SK-N-SH (cell line): ENCODE measurements at regions not wholly inside any gene's neighbourhood (a gene's known extent, or its start where the extent isn't known, plus 50 kb on each side); places are given as distances from the start of the nearest gene placed in this dataset.

Experiments used
- CTCF ChIA-PET: fragments of 300-600, 350-600 bp; formaldehyde crosslinking; extraction: SDS; loops from one replicate; lab custom pipeline; 2021; lab: Yijun Ruan, JAX
- POLR2A ChIA-PET: fragments of 350-600 bp; sonication (Branson Sonifier 250); formaldehyde crosslinking; extraction: SDS; loops from one replicate; lab custom pipeline; 2020; ENCODE audit warnings: antibody characterized with exemption, inconsistent platforms; lab: Yijun Ruan, JAX
- DNase-seq: peaks from one replicate; pipeline ENCODE4 v3.0.0; 2012
- H2AFZ ChIP-seq: fragments of 200-600 bp; sonication (generic); 2 replicates; pipeline ENCODE4 v1.8.1; 2016; ENCODE audit warnings: antibody characterized with exemption, mild to moderate bottlenecking, low read depth
- H3F3A ChIP-seq: fragments of 200-600 bp; sonication (generic); replicated peaks from 2 replicates; pipeline ENCODE3; 2016; ENCODE audit warnings: antibody characterized with exemption, mild to moderate bottlenecking; ENCODE audit not compliant: insufficient read depth
- H3K27ac ChIP-seq, 2 experiments: fragments of 200-500 bp in 1 of 2; fragments of 200-600 bp in 1 of 2; sonication (Bioruptor generic) in 1 of 2; sonication (generic), shearing (Covaris generic) in 1 of 2; 2 replicates each; pipeline versions ENCODE4 v1.5.1 to v1.6.1; 2014 to 2016; ENCODE audit warnings: low read depth in 2 of 2, inconsistent platforms in 1 of 2, low read length in 1 of 2, mild to moderate bottlenecking in 1 of 2, mixed read lengths in 1 of 2
- H3K27me3 ChIP-seq: fragments of 200-600 bp; sonication (generic), shearing (Covaris generic); 2 replicates; pipeline ENCODE4 v1.6.1; 2016; ENCODE audit warnings: mixed run types; ENCODE audit not compliant: insufficient read depth
- H3K36me3 ChIP-seq, 2 experiments: fragments of 200-500 bp in 1 of 2; fragments of 200-600 bp in 1 of 2; sonication (Bioruptor generic) in 1 of 2; sonication (generic) in 1 of 2; replicated peaks in 1 of 2; 2 replicates each; pipeline versions ENCODE3 to v1.5.1; 2014 to 2016; ENCODE audit warnings: low read length in 1 of 2, mild to moderate bottlenecking in 1 of 2; ENCODE audit not compliant: insufficient read depth in 2 of 2, control insufficient read depth in 1 of 2
- H3K4me1 ChIP-seq, 2 experiments: fragments of 200-500 bp in 1 of 2; fragments of 200-600 bp in 1 of 2; sonication (Bioruptor generic) in 1 of 2; sonication (generic), shearing (Covaris generic) in 1 of 2; 2 replicates each; pipeline versions ENCODE4 v1.5.1 to v1.6.1; 2014 to 2016; ENCODE audit warnings: low read depth in 1 of 2, low read length in 1 of 2, mixed run types in 1 of 2; ENCODE audit not compliant: insufficient read depth in 2 of 2, control insufficient read depth in 1 of 2
- H3K4me2 ChIP-seq: fragments of 200-600 bp; sonication (generic), shearing (Covaris generic); 2 replicates; pipeline ENCODE4 v1.6.1; 2017; ENCODE audit warnings: mixed run types
- H3K4me3 ChIP-seq, 2 experiments: fragments of 200-500 bp in 1 of 2; fragments of 200-600 bp in 1 of 2; sonication (Bioruptor generic) in 1 of 2; sonication (generic), shearing (Covaris generic) in 1 of 2; 2 replicates each; pipeline versions ENCODE4 v1.5.1 to v1.8.1; 2014 to 2016; ENCODE audit warnings: low read depth in 2 of 2, inconsistent platforms in 1 of 2, low read length in 1 of 2, mild to moderate bottlenecking in 1 of 2, mixed read lengths in 1 of 2, moderate library complexity in 1 of 2
- H3K79me2 ChIP-seq: fragments of 200-600 bp; sonication (generic); 2 replicates; pipeline ENCODE4 v1.8.1; 2017; ENCODE audit warnings: mild to moderate bottlenecking; ENCODE audit not compliant: insufficient read depth
- H3K9ac ChIP-seq: fragments of 200-600 bp; sonication (generic); 2 replicates; pipeline ENCODE4 v1.6.1; 2017; ENCODE audit warnings: mixed run types
- H3K9me2 ChIP-seq: fragments of 200-600 bp; sonication (generic); 2 replicates; pipeline ENCODE4 v1.6.1; 2017; ENCODE audit warnings: mixed run types
- H3K9me3 ChIP-seq: fragments of 200-600 bp; sonication (generic); 2 replicates; pipeline ENCODE4 v1.6.1; 2017; ENCODE audit warnings: mixed run types, mild to moderate bottlenecking, moderate library complexity
- H4K20me1 ChIP-seq: fragments of 200-600 bp; sonication (generic); 2 replicates; pipeline ENCODE4 v1.6.1; 2017; ENCODE audit warnings: mild to moderate bottlenecking, mixed run types; ENCODE audit not compliant: insufficient read depth
- EP300 ChIP-seq, 2 experiments: IDR thresholded peaks; 2 replicates each; pipeline versions ENCODE4 v1.4.0 to v1.6.1; 2012; ENCODE audit warnings: borderline replicate concordance in 1 of 2, low read depth in 1 of 2, low read length in 1 of 2
- GATA2 ChIP-seq: sonication (generic); formaldehyde crosslinking; IDR thresholded peaks from 2 replicates; pipeline ENCODE4 v1.5.0; 2020; ENCODE audit warnings: mild to moderate bottlenecking, missing genetic modification reagents
- MEF2A ChIP-seq: IDR thresholded peaks from 2 replicates; pipeline ENCODE4 v1.4.0; 2012; ENCODE audit warnings: low read depth, borderline replicate concordance
- MXI1 ChIP-seq: IDR thresholded peaks from 2 replicates; pipeline ENCODE4 v1.6.1; 2012; ENCODE audit warnings: mild to moderate bottlenecking, low read depth, low read length, improper control_type of control experiment
- SIN3A ChIP-seq: IDR thresholded peaks from 2 replicates; pipeline ENCODE4 v1.6.1; 2012; ENCODE audit warnings: low read depth, mild to moderate bottlenecking, low read length, moderate library complexity, borderline replicate concordance
- SMC3 ChIP-seq: IDR thresholded peaks from 2 replicates; pipeline ENCODE4 v1.6.1; 2012; ENCODE audit warnings: low read depth, low read length, improper control_type of control experiment
- TCF12 ChIP-seq: IDR thresholded peaks from 2 replicates; pipeline ENCODE4 v1.4.0; 2012
- WGBS: methylation state at CpG from one replicate; pipeline ENCODE4 v1.1.6; 2017; ENCODE audit warnings: low lambda C conversion rate; 5-methylcytosine and 5-hydroxymethylcytosine counted together

- H3K27ac ChIP-seq = no peak overlapping the region
- no peak overlapping the region for H3K4me2 ChIP-seq
- POLR2A ChIA-PET = no interaction called here
- H3K4me1 ChIP-seq = no peaks in the 10 kb centered on the region
- no peaks in the 10 kb centered on the region for H4K20me1 ChIP-seq
- TF ChIP-seq SIN3A (no peak), SMC3 (no peak), EP300 (IDR thresholded peaks at IDR 0.05; ENCODE audit: borderline replicate concordance in 1 of 2, low read depth in 1 of 2, low read length in 1 of 2) (peak in 1 of 2 experiments; percentile 28; a peak in 1 of 4 replicates), TCF12 (peak; percentile 55), MXI1 (no peak), MEF2A (no peak), GATA2 (CRISPR knock-in tag) (peak; percentile 60)
- no peaks in the 10 kb centered on the region for H3K36me3 ChIP-seq
- CTCF ChIA-PET = interaction anchor here (0.6 to 1.4 kb wide), 4 partner anchors 10 to 279 kb away, joined by 3 to 4 read pairs (median 3); no protein-coding TSS in a partner anchor
- H3K9ac ChIP-seq = no peak overlapping the region
- H3K4me3 ChIP-seq = no peak overlapping the region
- H2AFZ ChIP-seq = no peak overlapping the region
- H3F3A ChIP-seq = no peaks in the 10 kb centered on the region
- no peaks in the 10 kb centered on the region for H3K9me2 ChIP-seq
- no peaks in the 10 kb centered on the region for H3K9me3 ChIP-seq
- WGBS = 2% methylated on average over 1 of the region's 1 CpG
- H3K27me3 ChIP-seq = no peaks in the 10 kb centered on the region
- H3K79me2 ChIP-seq = no peaks in the 10 kb centered on the region
- no peak for DNase-seq
These were observed 288.2 kb downstream of the BCL2 start for GRCh38 chr18:63031375-63031774.
